Mammary epithelial cell (primary cell): ENCODE measurements at regions not wholly inside any gene's neighbourhood (a gene's known extent, or its start where the extent isn't known, plus 50 kb on each side); places are given as distances from the start of the nearest gene placed in this dataset.

Source experiments
- EZH2 ChIP-seq: IDR thresholded peaks from 2 replicates; pipeline ENCODE4 v1.6.1; 2012; ENCODE audit warnings: low read length, inconsistent platforms, borderline replicate concordance
- TF ChIP-seq, protein P1 (sequence below), 2 donors: IDR thresholded peaks in 1 of 2; conservative IDR thresholded peaks in 1 of 2; 2 replicates each; pipeline ENCODE4 v1.5.1; 2011 to 2012; ENCODE audit warnings: inconsistent platforms in 2 of 2, low read length in 2 of 2, mild to moderate bottlenecking in 2 of 2, control low read depth in 1 of 2, low read depth in 1 of 2; ENCODE audit not compliant: insufficient read depth in 1 of 2; ENCODE audit errors: extremely low read depth in 1 of 2

DNA sequence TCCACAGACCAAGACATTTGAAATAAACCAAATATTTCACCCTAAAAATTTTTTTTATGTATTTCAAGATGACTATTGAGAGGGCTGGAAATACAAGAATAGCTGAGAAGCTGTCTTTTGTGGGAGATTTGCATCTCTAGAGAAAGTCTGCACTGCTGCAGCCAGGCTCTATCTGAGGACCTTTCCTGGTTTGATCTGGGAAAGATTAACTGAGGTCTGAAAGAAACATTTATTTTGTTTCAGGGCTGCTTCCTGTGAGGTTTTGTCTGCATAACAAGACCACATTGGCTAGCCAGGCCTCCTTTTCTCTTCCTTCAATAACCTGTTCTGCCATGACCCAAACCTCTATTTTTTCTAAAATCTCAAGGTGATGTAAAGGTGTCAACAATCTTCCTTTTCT, 117.5 kb upstream of the ARHGEF26 start:
- TF ChIP-seq, protein P1, sequence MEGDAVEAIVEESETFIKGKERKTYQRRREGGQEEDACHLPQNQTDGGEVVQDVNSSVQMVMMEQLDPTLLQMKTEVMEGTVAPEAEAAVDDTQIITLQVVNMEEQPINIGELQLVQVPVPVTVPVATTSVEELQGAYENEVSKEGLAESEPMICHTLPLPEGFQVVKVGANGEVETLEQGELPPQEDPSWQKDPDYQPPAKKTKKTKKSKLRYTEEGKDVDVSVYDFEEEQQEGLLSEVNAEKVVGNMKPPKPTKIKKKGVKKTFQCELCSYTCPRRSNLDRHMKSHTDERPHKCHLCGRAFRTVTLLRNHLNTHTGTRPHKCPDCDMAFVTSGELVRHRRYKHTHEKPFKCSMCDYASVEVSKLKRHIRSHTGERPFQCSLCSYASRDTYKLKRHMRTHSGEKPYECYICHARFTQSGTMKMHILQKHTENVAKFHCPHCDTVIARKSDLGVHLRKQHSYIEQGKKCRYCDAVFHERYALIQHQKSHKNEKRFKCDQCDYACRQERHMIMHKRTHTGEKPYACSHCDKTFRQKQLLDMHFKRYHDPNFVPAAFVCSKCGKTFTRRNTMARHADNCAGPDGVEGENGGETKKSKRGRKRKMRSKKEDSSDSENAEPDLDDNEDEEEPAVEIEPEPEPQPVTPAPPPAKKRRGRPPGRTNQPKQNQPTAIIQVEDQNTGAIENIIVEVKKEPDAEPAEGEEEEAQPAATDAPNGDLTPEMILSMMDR (conservative IDR thresholded peaks at IDR 0.05 in 1 of 2, IDR thresholded peaks at IDR 0.05 in 1 of 2; ENCODE audit: extremely low read depth in 1 of 2, insufficient read depth in 1 of 2, low read depth in 1 of 2, low read length in 2 of 2): no peak
- no peak for TF ChIP-seq EZH2
